ENCODE measurements at regions not wholly inside any gene's neighbourhood (a gene's known extent, or its start where the extent isn't known, plus 50 kb on each side); places are given as distances from the start of the nearest gene placed in this dataset.
"Not testable (repeated sequence)": the region's sequence is repeated elsewhere in the genome, so short reads cannot be mapped to it uniquely, and the experiment has no call there.

DNA sequence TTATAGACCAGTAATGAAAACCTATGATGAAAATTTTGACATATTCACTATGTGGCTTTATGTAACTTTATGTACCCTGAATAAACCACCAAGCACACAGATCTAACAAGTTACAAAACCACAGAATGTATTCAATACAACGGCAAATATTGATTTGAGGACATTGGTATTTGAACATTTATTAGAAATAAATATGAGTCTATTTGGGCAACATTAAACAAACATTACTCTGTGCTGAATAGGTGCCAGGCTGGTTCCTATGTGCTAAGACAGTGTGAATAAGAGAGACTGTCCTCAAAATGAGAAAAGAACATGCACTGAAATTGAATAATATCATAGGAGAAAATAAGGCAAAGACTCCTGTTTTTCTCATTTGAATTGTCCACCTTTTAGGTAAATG lies 1341.2 kb downstream of the PLA2G4A start:
- Mint-ChIP-seq H3K9me3 (peaks cover 9% of the 10 kb centered on the region), H3K27ac (no peak overlapping the region), H3K4me3 (no peak overlapping the region), H3K36me3 (ENCODE audit: low read depth) (no peaks in the 10 kb centered on the region), H3K27me3 (no peaks in the 10 kb centered on the region), H3K4me1 (ENCODE audit: low read depth) (no peaks in the 10 kb centered on the region)
- intact Hi-C loops (cut with micrococcal nuclease) = no loop called here

DNA sequence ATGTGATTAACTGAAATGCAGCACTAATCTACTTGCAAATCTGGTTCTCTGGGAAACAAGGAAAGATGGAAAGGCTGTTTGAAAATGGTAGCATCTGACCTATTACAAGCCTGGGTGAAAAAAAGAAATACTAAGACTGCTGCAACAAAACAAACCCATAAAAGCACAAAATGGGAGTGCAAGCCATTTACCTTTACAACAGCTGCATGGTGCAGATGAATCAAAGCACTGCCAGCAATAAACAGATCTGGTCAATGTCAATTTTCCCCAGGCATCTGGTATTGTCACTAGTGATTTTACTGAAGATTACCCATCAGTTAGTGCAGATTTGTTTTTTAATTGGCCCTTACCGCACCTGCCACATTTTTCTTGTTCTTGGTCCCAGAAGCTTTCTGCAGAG lies 1341.7 kb downstream of the PLA2G4A start:
- H3K4me1 Mint-ChIP-seq (ENCODE audit: low read depth) = no peaks in the 10 kb centered on the region
- H3K27ac Mint-ChIP-seq = no peak overlapping the region
- no peaks in the 10 kb centered on the region for H3K36me3 Mint-ChIP-seq (ENCODE audit: low read depth)
- peaks cover 9% of the 10 kb centered on the region for H3K9me3 Mint-ChIP-seq
- intact Hi-C loops (cut with micrococcal nuclease) = no loop called here
- H3K27me3 Mint-ChIP-seq = no peaks in the 10 kb centered on the region
- no peak overlapping the region for H3K4me3 Mint-ChIP-seq

DNA sequence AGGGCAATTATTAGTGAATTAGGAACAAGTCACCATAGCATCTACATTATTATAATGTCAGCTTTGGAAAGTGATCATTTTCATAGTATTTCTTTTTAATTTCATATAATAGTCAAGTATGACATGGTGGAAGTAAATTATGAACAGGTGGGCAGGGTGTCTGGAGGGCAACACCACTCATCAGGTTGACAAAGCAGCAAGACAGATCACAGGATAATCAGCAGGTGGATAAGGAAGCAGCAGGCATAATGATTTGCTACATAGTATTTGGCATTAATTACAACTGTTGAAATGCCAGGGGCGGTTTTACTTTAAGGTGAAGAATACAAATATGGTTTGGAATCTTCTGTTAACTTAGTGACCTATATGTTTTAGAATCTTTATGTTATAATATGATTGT lies 1342.2 kb downstream of the PLA2G4A start:
- Mint-ChIP-seq H3K4me1 (ENCODE audit: low read depth) (no peaks in the 10 kb centered on the region), H3K27ac (no peak overlapping the region), H3K4me3 (no peak overlapping the region), H3K9me3 (peaks cover 9% of the 10 kb centered on the region), H3K27me3 (no peaks in the 10 kb centered on the region), H3K36me3 (ENCODE audit: low read depth) (no peaks in the 10 kb centered on the region)
- intact Hi-C loops (cut with micrococcal nuclease) = no loop called here

DNA sequence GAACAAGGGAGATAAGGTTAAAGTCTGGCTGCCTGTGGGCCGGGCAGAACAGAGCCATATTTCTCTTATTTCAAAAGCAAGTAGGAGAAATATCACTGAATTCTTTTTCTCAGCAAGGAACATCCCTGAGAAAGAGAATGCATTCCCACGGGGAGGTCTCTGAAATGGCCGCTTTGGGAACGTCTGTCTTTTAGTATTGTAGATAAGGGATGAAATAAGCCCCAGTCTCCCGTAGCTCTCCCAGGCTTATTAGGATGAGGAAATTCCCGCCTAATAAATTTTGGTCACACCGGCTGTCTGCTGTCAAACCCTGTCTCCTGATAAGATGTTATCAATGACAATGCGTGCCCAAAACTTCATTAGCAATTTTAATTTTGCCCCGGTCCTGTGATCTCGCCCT lies 1353.3 kb downstream of the PLA2G4A start:
- intact Hi-C loops (cut with micrococcal nuclease); H3K4me3 Mint-ChIP-seq: not testable (repeated sequence)

DNA sequence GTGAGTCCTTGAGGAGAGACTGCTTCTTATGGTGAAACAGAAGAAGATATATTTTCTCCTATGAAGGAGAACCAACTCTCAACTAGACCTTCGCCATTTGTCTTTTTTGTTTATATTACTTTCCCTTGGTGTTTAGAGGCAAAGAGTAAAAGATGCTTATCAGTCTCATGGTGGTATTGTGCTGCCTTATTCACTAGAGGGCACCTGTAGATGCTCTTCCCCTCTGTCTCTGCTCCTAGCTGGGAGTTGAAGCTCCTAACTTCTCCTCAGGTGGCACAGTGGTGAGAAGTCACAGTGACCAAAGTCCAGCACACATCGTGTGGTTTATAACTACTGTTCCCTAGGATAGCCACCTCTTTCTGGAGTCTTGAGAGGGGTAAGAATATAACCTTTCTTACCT lies 1359.6 kb downstream of the PLA2G4A start:
- H3K27ac Mint-ChIP-seq = no peak overlapping the region
- intact Hi-C loops (cut with micrococcal nuclease) = no loop called here
- no peaks in the 10 kb centered on the region for H3K36me3 Mint-ChIP-seq (ENCODE audit: low read depth)
- no peak overlapping the region for H3K4me3 Mint-ChIP-seq
- no peaks in the 10 kb centered on the region for H3K27me3 Mint-ChIP-seq
- peaks cover 27% of the 10 kb centered on the region for H3K9me3 Mint-ChIP-seq
- H3K4me1 Mint-ChIP-seq (ENCODE audit: low read depth) = no peaks in the 10 kb centered on the region

More for the DNA sequence above, 1353.3 kb downstream of the PLA2G4A start:
- not testable (repeated sequence) for H3K36me3 Mint-ChIP-seq (ENCODE audit: low read depth); H3K27ac Mint-ChIP-seq; H3K27me3 Mint-ChIP-seq; H3K4me1 Mint-ChIP-seq (ENCODE audit: low read depth)
- peaks cover 24% of the 10 kb centered on the region for H3K9me3 Mint-ChIP-seq

DNA sequence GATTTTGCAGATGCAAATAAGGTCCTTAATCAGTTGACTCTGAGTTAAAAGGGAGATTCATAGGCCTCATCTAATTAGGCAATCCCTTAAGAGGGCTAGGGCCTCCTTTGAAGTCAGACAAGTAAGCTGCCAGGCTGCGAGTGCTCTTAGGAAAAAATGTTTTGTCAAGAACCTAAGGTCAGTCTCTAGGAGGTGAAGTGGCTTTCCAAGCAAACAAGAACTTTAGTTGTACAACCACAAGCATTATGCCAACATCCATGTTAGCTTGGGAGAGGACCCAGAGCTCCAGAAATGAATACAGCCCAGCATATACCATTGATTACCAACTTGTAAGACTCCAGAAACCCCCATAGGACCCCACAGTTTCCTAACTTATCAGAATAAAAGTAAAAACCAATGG lies 1366.2 kb downstream of the PLA2G4A start:
- intact Hi-C loops (cut with micrococcal nuclease) = no loop called here
- H3K27ac Mint-ChIP-seq = no peak overlapping the region
- H3K9me3 Mint-ChIP-seq = peaks cover 17% of the 10 kb centered on the region
- no peaks in the 10 kb centered on the region for H3K4me1 Mint-ChIP-seq (ENCODE audit: low read depth)
- no peaks in the 10 kb centered on the region for H3K36me3 Mint-ChIP-seq (ENCODE audit: low read depth)
- no peak overlapping the region for H3K4me3 Mint-ChIP-seq
- H3K27me3 Mint-ChIP-seq = no peaks in the 10 kb centered on the region

DNA sequence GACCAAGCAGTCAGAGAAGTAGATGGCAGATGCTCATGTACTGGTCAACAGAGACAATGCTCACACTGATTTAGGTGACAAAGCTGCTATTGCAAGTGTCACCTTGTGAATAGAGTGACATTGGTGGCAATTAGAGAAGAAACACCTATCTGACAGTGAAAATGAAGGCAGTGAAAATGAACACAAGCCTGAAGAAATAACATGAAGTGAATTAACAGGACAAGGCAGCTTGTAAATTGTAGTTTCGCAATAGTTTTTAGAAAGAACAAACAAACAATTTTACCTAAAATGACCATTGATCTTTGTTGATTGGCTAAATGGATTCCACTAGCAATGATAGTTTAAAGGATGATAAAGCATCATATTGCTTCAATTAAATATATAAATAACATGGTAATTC lies 1389.5 kb downstream of the PLA2G4A start:
- H3K4me1 Mint-ChIP-seq (ENCODE audit: low read depth) = no peaks in the 10 kb centered on the region
- no peak overlapping the region for H3K4me3 Mint-ChIP-seq
- no peaks in the 10 kb centered on the region for H3K27me3 Mint-ChIP-seq
- H3K36me3 Mint-ChIP-seq (ENCODE audit: low read depth) = no peaks in the 10 kb centered on the region
- intact Hi-C loops (cut with micrococcal nuclease) = no loop called here
- peaks cover 23% of the 10 kb centered on the region for H3K9me3 Mint-ChIP-seq
- H3K27ac Mint-ChIP-seq = no peak overlapping the region

DNA sequence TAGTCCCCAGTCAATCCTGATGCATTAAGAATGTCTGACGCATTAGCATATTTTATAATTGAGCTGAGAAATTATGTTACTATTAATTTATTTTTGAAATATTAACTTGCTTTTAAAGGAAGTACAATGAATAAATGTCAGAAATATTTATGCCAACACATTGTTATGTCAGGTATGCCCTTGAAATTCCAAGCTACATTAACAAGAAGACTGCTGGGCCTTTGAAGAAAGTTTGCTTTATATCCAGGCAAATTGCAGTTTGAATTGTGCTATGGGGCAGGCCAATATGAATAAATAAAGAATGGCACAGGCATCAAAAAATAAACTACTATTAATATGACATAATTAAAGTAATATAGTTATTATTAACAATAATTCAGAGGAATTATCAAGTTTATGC lies 1391.3 kb downstream of the PLA2G4A start:
- Mint-ChIP-seq H3K27ac (no peak overlapping the region), H3K4me1 (ENCODE audit: low read depth) (no peaks in the 10 kb centered on the region), H3K36me3 (ENCODE audit: low read depth) (no peaks in the 10 kb centered on the region), H3K4me3 (no peak overlapping the region), H3K9me3 (peaks cover 22% of the 10 kb centered on the region), H3K27me3 (no peaks in the 10 kb centered on the region)
- intact Hi-C loops (cut with micrococcal nuclease) = no loop called here

DNA sequence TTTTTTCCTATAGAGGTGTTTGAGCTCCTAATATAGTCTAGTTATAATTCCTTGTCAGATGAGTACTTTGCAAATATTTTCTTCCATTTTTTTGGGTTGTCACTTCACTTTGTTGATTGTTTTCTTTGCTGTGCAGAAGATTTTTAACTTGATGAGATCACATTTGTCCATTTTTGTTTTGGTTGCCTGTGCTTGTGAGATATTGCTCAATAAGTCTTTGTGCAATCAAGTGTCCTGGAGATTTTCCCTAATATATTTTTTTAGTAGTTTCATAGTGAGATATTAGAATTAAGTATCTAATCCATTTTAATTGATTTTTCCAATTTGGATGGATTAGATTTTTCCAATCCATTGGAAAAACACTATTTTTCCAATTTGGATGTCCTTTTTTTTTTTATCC lies 1395.5 kb downstream of the PLA2G4A start:
- H3K36me3 Mint-ChIP-seq (ENCODE audit: low read depth) = no peaks in the 10 kb centered on the region
- no peak overlapping the region for H3K4me3 Mint-ChIP-seq
- H3K27me3 Mint-ChIP-seq = no peaks in the 10 kb centered on the region
- no peaks in the 10 kb centered on the region for H3K4me1 Mint-ChIP-seq (ENCODE audit: low read depth)
- peaks cover 40% of the 10 kb centered on the region for H3K9me3 Mint-ChIP-seq
- intact Hi-C loops (cut with micrococcal nuclease) = no loop called here
- H3K27ac Mint-ChIP-seq = no peak overlapping the region

DNA sequence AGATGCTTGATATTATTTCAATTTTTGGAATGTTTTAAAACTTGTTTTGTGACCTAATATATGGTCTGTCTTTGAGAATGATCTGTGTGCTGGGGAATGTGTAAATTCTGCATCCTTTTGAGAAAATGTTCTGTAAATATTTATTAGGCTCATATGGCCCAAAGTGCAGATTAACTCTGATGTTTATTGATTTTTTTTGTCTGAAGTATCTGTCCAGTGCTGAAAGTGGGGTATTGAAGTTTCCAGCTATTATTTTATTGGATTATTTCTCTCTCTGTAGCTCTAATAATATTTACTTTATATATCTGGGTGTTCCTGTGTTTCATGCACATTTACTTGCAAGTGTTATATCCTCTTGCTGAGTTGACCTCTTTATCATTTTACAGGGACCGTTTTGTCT lies 1397.2 kb downstream of the PLA2G4A start:
- H3K4me3 Mint-ChIP-seq = no peak overlapping the region
- no peak overlapping the region for H3K27ac Mint-ChIP-seq
- no peaks in the 10 kb centered on the region for H3K27me3 Mint-ChIP-seq
- no peaks in the 10 kb centered on the region for H3K36me3 Mint-ChIP-seq (ENCODE audit: low read depth)
- H3K9me3 Mint-ChIP-seq = peaks cover 40% of the 10 kb centered on the region
- intact Hi-C loops (cut with micrococcal nuclease) = no loop called here
- no peaks in the 10 kb centered on the region for H3K4me1 Mint-ChIP-seq (ENCODE audit: low read depth)

DNA sequence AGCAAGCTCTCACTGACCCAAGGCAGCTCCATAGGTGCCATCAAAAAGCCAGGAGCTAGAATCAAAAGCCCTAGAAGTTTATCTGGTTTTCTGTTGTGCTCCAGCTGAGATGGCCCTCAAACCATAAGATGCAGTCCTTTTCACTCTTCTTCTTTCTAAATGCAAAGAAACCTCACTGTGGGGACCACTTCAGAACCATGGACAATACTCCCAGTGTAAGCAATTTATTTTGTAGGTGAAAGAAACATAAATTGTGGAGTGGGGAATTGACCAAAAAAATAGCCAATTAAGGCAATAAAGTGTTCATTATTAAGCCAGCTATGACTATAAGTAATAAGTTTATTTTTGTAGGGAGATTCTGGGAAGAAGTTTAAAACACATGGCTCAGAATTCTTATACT lies 1399.9 kb downstream of the PLA2G4A start:
- Mint-ChIP-seq H3K9me3 (peaks cover 34% of the 10 kb centered on the region), H3K4me1 (ENCODE audit: low read depth) (no peaks in the 10 kb centered on the region), H3K27ac (no peak overlapping the region), H3K36me3 (ENCODE audit: low read depth) (no peaks in the 10 kb centered on the region), H3K27me3 (no peaks in the 10 kb centered on the region), H3K4me3 (no peak overlapping the region)
- intact Hi-C loops (cut with micrococcal nuclease) = no loop called here

DNA sequence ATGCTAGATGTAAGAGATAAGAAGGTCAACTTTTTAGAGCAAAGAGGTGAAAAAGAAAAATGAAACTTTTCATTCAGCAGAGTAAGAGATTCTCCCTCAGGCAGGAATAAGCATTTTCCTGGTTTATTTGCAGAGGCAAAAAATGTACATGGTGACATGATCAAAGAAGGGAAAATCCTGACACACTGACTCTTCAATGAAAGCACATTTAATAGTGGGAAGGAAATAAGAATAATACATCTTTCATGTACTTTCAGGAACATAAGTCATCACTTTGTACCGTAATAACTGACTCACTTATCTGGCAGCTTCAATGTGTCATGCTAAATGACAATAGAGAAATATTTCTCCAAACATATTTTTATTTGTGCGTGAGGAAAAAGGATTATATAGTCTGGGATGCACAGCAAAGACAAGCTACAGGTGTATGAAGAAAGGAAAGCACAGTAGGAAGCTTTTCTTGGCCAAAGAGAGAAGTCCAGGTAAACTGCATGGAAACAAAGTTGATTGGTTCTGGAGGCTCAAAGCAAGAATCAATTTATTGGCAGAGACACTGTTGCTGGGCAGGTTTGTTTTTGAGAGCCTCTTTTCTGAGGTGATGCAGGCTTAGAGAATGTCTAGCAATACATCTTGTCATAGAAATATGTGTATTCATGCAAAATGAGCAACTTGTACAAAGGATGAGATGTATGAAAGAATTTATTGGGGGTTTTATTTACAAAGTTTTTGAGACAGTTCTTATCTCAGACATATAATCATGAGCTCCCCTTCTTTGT lies 1409.0 kb downstream of the PLA2G4A start:
- Mint-ChIP-seq H3K9me3 (peaks cover 14% of the 10 kb centered on the region), H3K4me3 (no peak overlapping the region), H3K27me3 (no peaks in the 10 kb centered on the region), H3K27ac (no peak overlapping the region), H3K4me1 (ENCODE audit: low read depth) (peaks cover 7% of the 10 kb centered on the region), H3K36me3 (ENCODE audit: low read depth) (no peaks in the 10 kb centered on the region)
- intact Hi-C loops (cut with micrococcal nuclease) = no loop called here

DNA sequence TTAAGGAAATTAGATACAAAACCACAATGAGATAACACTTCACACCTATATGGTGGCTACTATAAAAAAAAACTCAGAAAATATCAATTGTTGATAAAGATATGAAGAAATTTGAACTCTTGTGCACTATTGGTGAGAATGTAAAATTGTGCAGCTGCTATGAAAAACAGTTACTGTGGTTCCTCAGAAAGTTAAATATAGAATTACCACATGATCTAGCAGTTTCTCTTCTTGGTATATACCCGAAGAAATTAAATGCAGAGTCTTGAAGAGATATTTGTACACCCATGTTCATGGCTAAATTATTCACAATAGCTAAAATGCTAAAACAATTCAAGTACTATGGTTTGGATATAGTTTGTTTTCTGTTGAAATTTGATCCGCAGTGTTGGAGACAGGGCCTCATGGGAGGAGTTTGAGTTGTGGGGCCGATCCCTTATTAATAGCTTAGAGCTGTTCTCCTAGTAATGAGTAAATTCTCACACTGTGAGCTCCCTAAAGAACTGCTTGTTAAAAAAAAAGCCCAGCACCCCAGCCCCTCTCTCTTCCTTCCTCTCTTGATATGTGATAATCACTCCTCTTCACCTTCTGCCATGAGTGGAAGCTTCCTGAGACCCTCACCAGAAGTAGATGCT lies 1412.1 kb downstream of the PLA2G4A start:
- intact Hi-C loops (cut with micrococcal nuclease) = no loop called here
- Mint-ChIP-seq H3K4me1 (ENCODE audit: low read depth) (peaks cover 7% of the 10 kb centered on the region), H3K4me3 (no peak overlapping the region), H3K36me3 (ENCODE audit: low read depth) (no peaks in the 10 kb centered on the region), H3K27ac (no peak overlapping the region), H3K27me3 (no peaks in the 10 kb centered on the region), H3K9me3 (peaks cover 19% of the 10 kb centered on the region)

DNA sequence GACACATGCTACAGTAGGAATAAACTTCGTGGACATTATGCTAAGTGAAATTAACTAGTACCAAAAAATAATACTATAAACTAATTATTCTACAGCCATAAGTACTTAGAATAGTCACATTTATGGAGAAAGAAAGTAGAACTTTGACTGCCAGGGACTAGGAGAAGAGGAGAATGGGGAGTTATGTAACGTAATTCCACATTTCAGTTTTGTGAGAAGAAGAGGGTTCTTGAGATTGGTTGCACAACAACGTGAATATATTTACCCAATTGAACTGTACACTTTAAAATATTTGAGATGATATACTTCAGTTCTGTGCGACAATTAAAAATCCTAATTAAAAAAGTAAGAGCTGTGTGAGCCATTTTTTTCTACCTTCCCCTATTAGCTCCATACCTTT lies 1412.9 kb downstream of the PLA2G4A start:
- H3K36me3 Mint-ChIP-seq (ENCODE audit: low read depth) = no peaks in the 10 kb centered on the region
- H3K9me3 Mint-ChIP-seq = peaks cover 19% of the 10 kb centered on the region
- intact Hi-C loops (cut with micrococcal nuclease) = no loop called here
- peaks cover 7% of the 10 kb centered on the region for H3K4me1 Mint-ChIP-seq (ENCODE audit: low read depth)
- H3K27ac Mint-ChIP-seq = no peak overlapping the region
- H3K27me3 Mint-ChIP-seq = no peaks in the 10 kb centered on the region
- no peak overlapping the region for H3K4me3 Mint-ChIP-seq

DNA sequence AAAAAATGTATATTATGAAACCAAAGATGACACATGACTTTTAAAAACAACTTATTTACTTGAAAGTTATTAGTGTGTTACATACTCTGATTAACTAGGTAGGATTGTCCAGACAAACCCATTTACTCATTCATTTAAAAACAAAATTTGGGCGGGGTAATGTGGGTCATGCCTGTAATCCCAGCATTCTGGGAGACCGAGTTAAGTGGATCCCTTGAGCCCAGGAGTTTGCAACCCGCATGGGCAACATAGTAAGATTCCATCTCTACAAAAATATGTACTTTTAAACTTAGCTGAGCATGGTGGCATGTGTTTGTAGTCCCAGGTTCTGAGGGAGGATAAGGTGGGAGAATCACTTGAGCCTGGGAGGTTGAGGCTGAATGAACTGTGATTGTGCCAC lies 1414.7 kb downstream of the PLA2G4A start:
- Mint-ChIP-seq H3K27me3 (no peaks in the 10 kb centered on the region), H3K4me3 (no peak overlapping the region), H3K27ac (no peak overlapping the region), H3K4me1 (ENCODE audit: low read depth) (peaks cover 7% of the 10 kb centered on the region), H3K9me3 (peaks cover 19% of the 10 kb centered on the region), H3K36me3 (ENCODE audit: low read depth) (no peaks in the 10 kb centered on the region)
- intact Hi-C loops (cut with micrococcal nuclease) = no loop called here

Measured in dendritic cell treated with granulocyte-macrophage colony-stimulating factor and Interleukin-4, amounts not matched to agents 40 ng/mL and 50 ng/mL, for 4 days (primary cell).